ENCODE measurements at regions not wholly inside any gene's neighbourhood (a gene's known extent, or its start where the extent isn't known, plus 50 kb on each side); places are given as distances from the start of the nearest gene placed in this dataset.

DNA sequence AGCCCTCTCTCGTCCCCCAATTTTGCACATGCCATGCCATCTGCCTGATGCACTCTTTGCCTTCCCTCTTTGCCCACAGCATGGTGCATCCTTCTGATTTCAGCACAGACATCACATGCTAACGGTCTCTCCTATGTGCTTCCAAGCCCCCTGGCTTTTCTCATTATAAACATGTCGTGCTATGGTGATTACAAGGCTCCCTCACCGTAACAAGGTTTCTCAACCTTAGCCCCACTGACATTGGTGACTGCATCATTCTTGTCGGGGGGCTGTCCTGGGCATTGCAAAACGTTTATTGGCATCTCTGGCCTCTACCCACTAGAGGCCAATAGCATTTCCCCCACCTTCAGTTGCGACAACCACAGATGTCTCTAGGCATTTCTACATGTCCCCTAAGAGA, 187.2 kb downstream of the TFAP2C start:
- Histone ChIP-seq H3K9me3 (no peaks in the 10 kb centered on the region), H3K27me3 (no peaks in the 10 kb centered on the region), H3K36me3 (no peaks in the 10 kb centered on the region), H3K4me3 (ENCODE audit: low read depth, low read length) (no peak overlapping the region), H3K4me1 (no peaks in the 10 kb centered on the region)
- no peak for DNase-seq
- TF ChIP-seq CTCF (IDR thresholded peaks at IDR 0.05; ENCODE audit: low read depth, low read length): no peak

DNA sequence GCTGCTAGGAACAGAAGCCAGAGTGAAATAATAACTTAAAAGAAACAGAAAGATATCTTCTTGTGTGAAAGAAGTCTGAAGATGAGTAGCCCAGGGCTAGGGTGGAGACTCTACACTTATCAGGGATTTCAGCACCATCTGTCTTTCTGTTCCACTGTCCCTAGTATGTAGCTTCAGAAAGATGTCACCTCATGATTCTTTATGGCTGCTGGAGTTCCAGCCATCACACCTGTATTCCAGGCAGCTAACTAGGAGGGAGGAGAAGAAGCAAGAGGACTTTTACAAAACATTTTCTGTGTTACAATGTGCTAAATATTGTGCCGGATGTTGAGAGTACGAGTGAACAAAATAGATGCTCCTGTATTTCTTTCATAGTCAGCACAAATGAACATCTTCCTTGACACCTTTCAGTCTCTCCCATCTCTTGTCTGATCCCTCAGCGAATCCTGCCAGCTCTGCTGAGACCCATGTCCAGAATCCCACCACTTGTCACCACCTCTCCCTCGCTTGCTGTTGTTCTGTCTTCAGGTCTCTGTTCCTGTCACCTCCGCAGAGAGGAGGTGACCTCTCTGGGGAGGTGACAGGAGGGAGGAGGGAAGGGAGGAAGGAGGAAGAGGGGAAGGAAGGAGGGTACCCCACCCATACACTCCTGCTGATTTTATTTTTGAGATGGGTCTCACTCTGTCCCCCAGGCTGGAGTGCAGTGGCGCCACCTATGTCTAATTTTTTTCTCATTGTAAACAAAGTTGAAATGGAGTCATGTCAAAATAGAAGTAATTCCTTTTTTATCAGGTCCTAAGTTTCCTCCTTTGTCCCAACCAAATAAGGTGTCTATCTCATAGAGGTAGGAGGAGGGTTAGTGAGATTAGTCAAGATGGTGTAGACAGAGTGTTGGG, 188.9 kb downstream of the TFAP2C start:
- no peak overlapping the region for H3K4me3 ChIP-seq (ENCODE audit: low read depth, low read length)
- no peak for DNase-seq
- H3K4me1 ChIP-seq: no peaks in the 10 kb centered on the region
- H3K9me3 ChIP-seq: no peaks in the 10 kb centered on the region
- H3K27me3 ChIP-seq: no peaks in the 10 kb centered on the region
- TF ChIP-seq CTCF (IDR thresholded peaks at IDR 0.05; ENCODE audit: low read depth, low read length): no peak
- no peaks in the 10 kb centered on the region for H3K36me3 ChIP-seq

GRCh38 chr20:56820984-56821383, 191.9 kb downstream of the TFAP2C start:
- Histone ChIP-seq H3K4me1 (no peaks in the 10 kb centered on the region), H3K4me3 (ENCODE audit: low read depth, low read length) (no peak overlapping the region), H3K9me3 (no peaks in the 10 kb centered on the region), H3K36me3 (no peaks in the 10 kb centered on the region), H3K27me3 (no peaks in the 10 kb centered on the region)
- no peak for TF ChIP-seq CTCF (IDR thresholded peaks at IDR 0.05; ENCODE audit: low read depth, low read length)
- no peak for DNase-seq

DNA sequence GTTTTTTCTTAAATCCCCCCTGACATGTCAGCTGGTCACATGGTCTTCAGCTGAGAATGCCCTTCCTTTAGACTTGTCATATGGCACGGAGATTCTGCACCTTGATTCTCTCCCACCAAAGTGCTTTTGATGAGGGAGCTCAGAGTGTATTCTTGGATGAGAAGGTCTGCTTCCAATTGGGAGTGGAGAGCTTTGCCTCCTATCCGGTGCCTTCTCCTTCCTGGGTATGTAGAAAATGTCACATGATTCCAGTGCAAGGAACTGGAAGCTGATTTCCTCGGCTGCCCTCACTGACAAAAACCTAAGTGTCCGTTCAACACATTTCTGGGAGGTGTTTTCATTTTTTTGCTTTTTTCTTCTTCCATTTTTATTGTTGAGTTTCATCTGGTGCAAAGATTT, 197.2 kb downstream of the TFAP2C start:
- H3K4me1 ChIP-seq: no peaks in the 10 kb centered on the region
- no peak overlapping the region for H3K4me3 ChIP-seq (ENCODE audit: low read depth, low read length)
- no peaks in the 10 kb centered on the region for H3K9me3 ChIP-seq
- H3K27me3 ChIP-seq: no peaks in the 10 kb centered on the region
- DNase-seq: no peak
- no peak for TF ChIP-seq CTCF (IDR thresholded peaks at IDR 0.05; ENCODE audit: low read depth, low read length)
- H3K36me3 ChIP-seq: no peaks in the 10 kb centered on the region

- Histone ChIP-seq H3K27me3 (no peaks in the 10 kb centered on the region), H3K4me1 (no peaks in the 10 kb centered on the region), H3K9me3 (no peaks in the 10 kb centered on the region), H3K36me3 (no peaks in the 10 kb centered on the region), H3K4me3 (ENCODE audit: low read depth, low read length) (no peak overlapping the region)
- no peak for DNase-seq
- TF ChIP-seq CTCF (IDR thresholded peaks at IDR 0.05; ENCODE audit: low read depth, low read length): no peak
These were observed 197.9 kb downstream of the TFAP2C start for GRCh38 chr20:56826705-56827665.

Data from BE2C (cell line).